Upper lobe of right lung (tissue), 1 donor: ENCODE measurements at regions not wholly inside any gene's neighbourhood (a gene's known extent, or its start where the extent isn't known, plus 50 kb on each side); places are given as distances from the start of the nearest gene placed in this dataset.
"Not testable (repeated sequence)": the region's sequence is repeated elsewhere in the genome, so short reads cannot be mapped to it uniquely, and the experiment has no call there.

ENCODE experiments used
- ATAC-seq: fragments of 200-7000 bp; cut with Tn5 transposase; one replicate; pipeline ENCODE4 v1.9.1; 2020; ENCODE audit warnings: mild to moderate bottlenecking, moderate library complexity
- DNase-seq: peaks from one replicate; pipeline ENCODE4 v3.0.0-alpha.2; 2020
- H3K27ac ChIP-seq: fragments of 200-600 bp; one replicate; pipeline ENCODE4 v1.8.0; 2022
- H3K27me3 ChIP-seq: fragments of 200-600 bp; one replicate; pipeline ENCODE4 v1.8.0; 2022; ENCODE audit warnings: mild to moderate bottlenecking
- H3K36me3 ChIP-seq: fragments of 200-600 bp; one replicate; pipeline ENCODE4 v1.8.0; 2022
- H3K4me1 ChIP-seq: fragments of 200-600 bp; one replicate; pipeline ENCODE4 v1.8.0; 2022
- H3K4me3 ChIP-seq: fragments of 200-600 bp; one replicate; pipeline ENCODE4 v1.8.0; 2022; ENCODE audit warnings: mild to moderate bottlenecking
- H3K9me3 ChIP-seq: fragments of 200-600 bp; one replicate; pipeline ENCODE4 v1.8.0; 2022
- intact Hi-C: fragments of 100-400 bp; cut with DNase I; formaldehyde crosslinking; loops from one replicate; pipeline ENCODE4 v1.11.0; 2022
- TF ChIP-seq, protein P1 (sequence below): fragments of 200-600 bp; IDR thresholded peaks from one replicate; pipeline ENCODE4 v1.8.0; 2022; ENCODE audit warnings: antibody characterized with exemption
- donor health status: DM: no; HTN: yes; CAD: no; lungs with severe emphysema.

DNA sequence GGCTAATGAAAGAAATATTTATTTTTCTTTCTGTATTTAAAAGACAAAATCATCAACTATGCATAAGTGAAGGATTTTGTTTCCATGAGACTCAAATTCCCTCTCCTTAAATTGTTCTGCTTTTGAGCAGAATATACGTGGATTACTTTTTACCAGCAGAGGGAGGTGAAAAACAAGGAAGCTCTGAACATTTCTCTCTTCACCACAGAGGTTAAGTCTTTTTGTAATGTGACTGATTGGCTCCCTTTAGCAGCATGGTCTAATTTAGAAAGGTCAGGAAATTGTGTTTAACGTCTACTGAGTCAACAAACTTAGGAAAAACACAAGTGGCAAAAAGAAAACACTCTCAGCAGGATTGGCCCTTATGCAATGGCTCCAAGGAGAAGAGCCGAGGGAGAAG is 55.1 kb upstream of the F9 start:
- no peaks in the 10 kb centered on the region for H3K27me3 ChIP-seq
- H3K27ac ChIP-seq: no peak overlapping the region
- no peaks in the 10 kb centered on the region for H3K9me3 ChIP-seq
- H3K4me3 ChIP-seq: no peak overlapping the region
- no peaks in the 10 kb centered on the region for H3K36me3 ChIP-seq
- intact Hi-C loops: no loop called here
- TF ChIP-seq, protein P1, sequence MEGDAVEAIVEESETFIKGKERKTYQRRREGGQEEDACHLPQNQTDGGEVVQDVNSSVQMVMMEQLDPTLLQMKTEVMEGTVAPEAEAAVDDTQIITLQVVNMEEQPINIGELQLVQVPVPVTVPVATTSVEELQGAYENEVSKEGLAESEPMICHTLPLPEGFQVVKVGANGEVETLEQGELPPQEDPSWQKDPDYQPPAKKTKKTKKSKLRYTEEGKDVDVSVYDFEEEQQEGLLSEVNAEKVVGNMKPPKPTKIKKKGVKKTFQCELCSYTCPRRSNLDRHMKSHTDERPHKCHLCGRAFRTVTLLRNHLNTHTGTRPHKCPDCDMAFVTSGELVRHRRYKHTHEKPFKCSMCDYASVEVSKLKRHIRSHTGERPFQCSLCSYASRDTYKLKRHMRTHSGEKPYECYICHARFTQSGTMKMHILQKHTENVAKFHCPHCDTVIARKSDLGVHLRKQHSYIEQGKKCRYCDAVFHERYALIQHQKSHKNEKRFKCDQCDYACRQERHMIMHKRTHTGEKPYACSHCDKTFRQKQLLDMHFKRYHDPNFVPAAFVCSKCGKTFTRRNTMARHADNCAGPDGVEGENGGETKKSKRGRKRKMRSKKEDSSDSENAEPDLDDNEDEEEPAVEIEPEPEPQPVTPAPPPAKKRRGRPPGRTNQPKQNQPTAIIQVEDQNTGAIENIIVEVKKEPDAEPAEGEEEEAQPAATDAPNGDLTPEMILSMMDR: no peak
- DNase-seq (no peak), ATAC-seq (peak; percentile 55)
- no peaks in the 10 kb centered on the region for H3K4me1 ChIP-seq

DNA sequence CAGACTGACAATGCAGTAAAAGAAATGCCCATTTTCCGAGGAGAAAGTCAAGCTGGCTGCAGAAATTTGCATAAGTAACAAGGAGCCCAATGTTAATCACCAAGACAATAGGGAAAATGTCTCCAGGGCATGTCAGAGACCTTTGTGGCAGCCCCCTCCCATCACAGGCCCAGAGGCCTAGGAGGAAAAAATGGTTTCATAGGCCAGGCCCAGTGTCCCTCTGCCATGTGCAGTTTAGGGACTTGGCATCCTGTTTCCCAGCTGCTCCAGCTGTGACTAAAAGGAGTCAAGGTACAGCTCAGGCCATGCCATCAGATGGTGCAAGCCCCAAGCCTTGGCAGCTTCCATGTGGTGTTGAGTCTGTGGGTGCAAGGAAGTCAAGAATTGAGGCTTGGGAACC is 68.6 kb upstream of the F9 start:
- H3K36me3 ChIP-seq, H3K4me3 ChIP-seq, H3K27me3 ChIP-seq, intact Hi-C loops, DNase-seq, H3K9me3 ChIP-seq, H3K4me1 ChIP-seq, ATAC-seq, H3K27ac ChIP-seq: not testable (repeated sequence)

DNA sequence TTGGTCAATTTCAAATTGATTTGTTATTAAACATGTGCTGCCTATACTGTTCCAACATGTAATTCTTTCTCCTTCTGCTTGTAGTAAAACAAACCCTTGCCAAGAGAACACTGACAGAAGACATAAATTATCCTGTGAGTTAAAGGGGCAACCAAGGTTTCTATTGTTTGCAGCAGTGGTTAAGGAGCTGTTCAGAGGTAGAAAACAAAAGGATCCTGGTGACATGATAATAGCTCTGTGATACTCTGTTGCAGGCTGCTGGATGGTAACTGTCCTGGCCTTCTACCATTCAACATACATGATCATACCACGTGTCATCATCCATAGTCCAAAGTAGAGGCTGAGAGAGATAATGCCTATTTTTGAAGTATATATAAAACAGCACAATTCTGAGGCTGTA is 75.8 kb upstream of the F9 start:
- Histone ChIP-seq H3K36me3 (no peaks in the 10 kb centered on the region), H3K9me3 (no peaks in the 10 kb centered on the region), H3K4me1 (no peaks in the 10 kb centered on the region), H3K27ac (no peak overlapping the region), H3K27me3 (no peaks in the 10 kb centered on the region), H3K4me3 (no peak overlapping the region)
- TF ChIP-seq, protein P1: no peak
- DNase-seq: no peak
- no peak for ATAC-seq
- intact Hi-C loops: no loop called here

DNA sequence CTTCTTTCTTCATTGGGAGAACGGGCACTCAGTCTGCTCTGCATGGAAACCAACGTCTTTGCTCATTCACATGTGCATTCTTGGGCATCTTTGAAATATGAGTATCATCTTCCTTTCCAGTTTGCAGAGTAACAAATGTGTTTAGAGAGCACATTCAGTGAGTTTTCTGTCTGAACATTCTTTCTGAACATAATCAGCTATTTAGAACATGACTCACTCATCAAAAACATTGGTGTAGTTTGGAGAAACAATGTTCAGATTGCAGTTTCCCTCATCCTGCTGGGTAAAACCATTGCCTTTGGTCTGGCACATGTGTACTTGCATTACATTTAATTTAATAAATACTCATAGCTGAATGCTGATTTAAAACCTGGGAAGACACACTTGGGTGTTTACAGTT is 81.5 kb upstream of the F9 start:
- no peak for ATAC-seq

DNA sequence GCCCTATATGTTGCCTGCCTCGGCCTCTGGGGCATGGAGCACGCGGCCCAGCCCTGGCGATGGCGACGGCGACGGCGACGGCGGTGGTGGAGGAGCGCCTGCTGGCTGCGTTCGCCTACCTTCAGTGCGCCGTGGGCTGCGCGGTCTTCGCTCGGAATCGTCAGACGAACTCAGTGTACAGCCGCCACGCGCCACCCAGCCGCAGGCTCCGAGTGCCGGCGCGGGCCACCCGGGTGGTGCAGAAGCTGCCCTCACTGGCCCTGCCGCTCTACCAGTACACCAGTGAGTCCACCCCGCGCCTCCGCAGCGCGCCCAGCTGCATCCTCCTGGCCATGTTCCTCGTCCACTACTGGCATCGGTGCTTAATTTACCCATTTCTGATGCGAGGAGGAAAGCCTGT is 83.7 kb upstream of the F9 start:
- Histone ChIP-seq H3K27me3 (no peaks in the 10 kb centered on the region), H3K36me3 (no peaks in the 10 kb centered on the region), H3K4me1 (no peaks in the 10 kb centered on the region), H3K27ac (no peak overlapping the region), H3K9me3 (no peaks in the 10 kb centered on the region), H3K4me3 (no peak overlapping the region)
- no peak for ATAC-seq
- DNase-seq: no peak
- TF ChIP-seq, protein P1: no peak
- intact Hi-C loops: no loop called here

More for the DNA sequence above, 81.5 kb upstream of the F9 start:
- H3K27ac ChIP-seq: no peak overlapping the region
- no peaks in the 10 kb centered on the region for H3K36me3 ChIP-seq
- no peaks in the 10 kb centered on the region for H3K9me3 ChIP-seq
- intact Hi-C loops: no loop called here
- H3K27me3 ChIP-seq: no peaks in the 10 kb centered on the region
- H3K4me3 ChIP-seq: no peak overlapping the region
- no peaks in the 10 kb centered on the region for H3K4me1 ChIP-seq
- TF ChIP-seq, protein P1: no peak
- DNase-seq: no peak

DNA sequence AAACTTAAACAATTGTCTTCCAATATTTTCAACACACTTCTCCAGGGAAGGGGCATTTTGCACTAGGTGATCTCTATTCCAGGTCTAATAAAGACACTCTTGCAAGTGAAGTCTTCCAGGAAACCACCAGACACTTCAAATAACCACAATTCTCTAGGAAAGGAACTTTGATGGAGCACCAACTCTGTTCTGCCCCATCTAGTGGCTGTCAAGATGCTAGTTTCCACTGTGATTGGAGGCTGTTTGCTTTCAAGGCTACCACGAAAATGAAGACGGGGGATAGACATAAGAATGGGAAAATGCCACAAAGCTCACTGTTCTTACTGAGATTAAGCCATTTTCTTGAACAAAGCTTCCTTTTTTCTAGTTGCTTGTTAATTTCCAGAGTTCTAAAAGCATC is 100.6 kb upstream of the F9 start:
- DNase-seq: no peak

More for the DNA sequence above, 100.6 kb upstream of the F9 start:
- no peaks in the 10 kb centered on the region for H3K4me1 ChIP-seq
- no peaks in the 10 kb centered on the region for H3K36me3 ChIP-seq
- H3K4me3 ChIP-seq: no peak overlapping the region
- no peaks in the 10 kb centered on the region for H3K9me3 ChIP-seq
- intact Hi-C loops: no loop called here
- no peaks in the 10 kb centered on the region for H3K27me3 ChIP-seq
- H3K27ac ChIP-seq: no peak overlapping the region
- ATAC-seq: no peak
- TF ChIP-seq, protein P1: no peak
